Sigmoid colon (tissue), 6 donors: ENCODE measurements at regions not wholly inside any gene's neighbourhood (a gene's known extent, or its start where the extent isn't known, plus 50 kb on each side); places are given as distances from the start of the nearest gene placed in this dataset.

ENCODE experiments used
- DNase-seq: peaks from one replicate; pipeline ENCODE4 v3.0.0-alpha.2; 2019
- H3K27ac ChIP-seq, 4 donors: fragments of 200-600 bp; sonication (generic); one replicate each; pipeline ENCODE4 v1.5.1; 2016 to 2019; ENCODE audit warnings: mild to moderate bottlenecking in 1 of 4
- H3K27me3 ChIP-seq, 3 donors: fragments of 200-600 bp; sonication (generic); one replicate each; pipeline ENCODE4 v1.5.1; 2019; ENCODE audit warnings: mild to moderate bottlenecking in 1 of 3
- H3K36me3 ChIP-seq, 4 donors: fragments of 200-600 bp; sonication (generic); one replicate each; pipeline ENCODE4 v1.5.1; 2016 to 2019
- H3K4me1 ChIP-seq, 4 donors: fragments of 200-600 bp; sonication (generic); one replicate each; pipeline ENCODE4 v1.5.1; 2017 to 2019
- H3K4me3 ChIP-seq, 4 donors: fragments of 200-600 bp; sonication (generic); one replicate each; pipeline ENCODE4 v1.5.1; 2017 to 2019; ENCODE audit warnings: mild to moderate bottlenecking in 2 of 4, moderate library complexity in 1 of 4
- H3K9me3 ChIP-seq, 4 donors: fragments of 200-600 bp in 3 of 4; sonication (generic) in 3 of 4; one replicate each; pipeline versions ENCODE4 v1.5.1 to v1.6.1; 2013 to 2019
- CTCF ChIP-seq, 4 experiments: fragments of 450-650 bp in 3 of 4; fragments of 200-600 bp in 1 of 4; IDR thresholded peaks; one replicate each; pipeline ENCODE4 v1.5.1; 2016 to 2019; ENCODE audit warnings: antibody characterized with exemption in 4 of 4, mild to moderate bottlenecking in 3 of 4, moderate library complexity in 2 of 4
- EP300 ChIP-seq, 4 donors: sonication (generic); formaldehyde crosslinking; IDR thresholded peaks; one replicate each; pipeline ENCODE4 v1.6.1; 2017; ENCODE audit warnings: antibody characterized with exemption in 4 of 4
- POLR2A ChIP-seq, 2 donors: fragments of 450-650 bp; IDR thresholded peaks; one replicate each; pipeline ENCODE4 v1.6.1; 2016; ENCODE audit warnings: antibody characterized with exemption in 2 of 2, mild to moderate bottlenecking in 2 of 2, moderate library complexity in 2 of 2
- POLR2AphosphoS5 ChIP-seq, 4 donors: sonication (generic); formaldehyde crosslinking; IDR thresholded peaks; one replicate each; pipeline ENCODE4 v1.6.1; 2017; ENCODE audit warnings: antibody characterized with exemption in 4 of 4
- WGBS, 2 donors: extraction: QIAGEN DNeasy Blood & Tissue Kit; methylation state at CpG; one replicate each; pipeline ENCODE4 v1.1.7; 2013; 5-methylcytosine and 5-hydroxymethylcytosine counted together
- intact Hi-C: fragments of 100-400 bp; cut with DNase I; formaldehyde crosslinking; loops from one replicate; pipeline ENCODE4 v1.15.1; 2023
- donor health status: healthy with polysubstance abuse.
- donor health status: healthy.

GRCh38 chr3:16728770-16729745, 123.8 kb upstream of the DAZL start:
- no peaks in the 10 kb centered on the region for H3K4me1 ChIP-seq
- intact Hi-C loops, result no loop called here
- H3K36me3 ChIP-seq, result no peaks in the 10 kb centered on the region
- no peaks in the 10 kb centered on the region for H3K27me3 ChIP-seq
- 78 to 81% methylated on average over 4 of the region's 4 CpGs for WGBS, 2 donors
- TF ChIP-seq POLR2AphosphoS5 (IDR thresholded peaks at IDR 0.05), result no peak
- TF ChIP-seq CTCF (IDR thresholded peaks at IDR 0.05), result no peak
- TF ChIP-seq EP300 (IDR thresholded peaks at IDR 0.05), result no peak
- TF ChIP-seq POLR2A (IDR thresholded peaks at IDR 0.05), result no peak
- H3K4me3 ChIP-seq, result no peak overlapping the region
- H3K9me3 ChIP-seq, result peaks cover 0 to 5% (median 1%) of the 10 kb centered on the region in 4 donors
- no peak for DNase-seq
- H3K27ac ChIP-seq, result no peak overlapping the region

DNA sequence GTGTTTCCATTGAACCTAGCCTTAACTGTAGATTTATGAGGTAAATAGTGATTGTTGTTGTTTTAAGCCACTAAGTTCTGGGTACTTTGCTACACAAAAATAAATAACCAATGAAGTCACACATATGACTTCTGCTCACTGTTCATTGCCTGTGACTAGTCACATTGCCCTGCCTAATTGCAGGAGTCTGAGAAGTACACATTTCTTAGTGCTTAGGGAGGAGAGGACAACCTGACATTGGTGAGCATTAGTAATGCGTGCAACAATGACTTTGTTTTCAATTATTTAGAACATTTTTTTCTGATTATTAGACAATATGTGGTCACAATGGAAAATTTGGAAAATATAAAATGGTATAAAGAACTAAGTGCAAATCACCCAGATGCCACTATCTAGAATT, 133.2 kb upstream of the DAZL start:
- Histone ChIP-seq H3K4me1 (no peaks in the 10 kb centered on the region), H3K27ac (no peak overlapping the region), H3K4me3 (no peak overlapping the region), H3K36me3 (no peaks in the 10 kb centered on the region), H3K27me3 (no peaks in the 10 kb centered on the region), H3K9me3 (peaks cover 0 to 5% (median 0%) of the 10 kb centered on the region in 4 donors)
- TF ChIP-seq EP300 (IDR thresholded peaks at IDR 0.05) (no peak), CTCF (IDR thresholded peaks at IDR 0.05) (no peak), POLR2A (IDR thresholded peaks at IDR 0.05) (no peak), POLR2AphosphoS5 (IDR thresholded peaks at IDR 0.05) (no peak)
- 90 to 95% methylated on average over 1 of the region's 1 CpG for WGBS, 2 donors
- intact Hi-C loops, result no loop called here
- no peak for DNase-seq

GRCh38 chr3:16739541-16740105, 134.4 kb upstream of the DAZL start:
- Histone ChIP-seq H3K27me3 (no peaks in the 10 kb centered on the region), H3K36me3 (no peaks in the 10 kb centered on the region), H3K27ac (no peak overlapping the region), H3K4me1 (no peaks in the 10 kb centered on the region), H3K4me3 (no peak overlapping the region), H3K9me3 (peaks cover 0 to 5% (median 0%) of the 10 kb centered on the region in 4 donors)
- WGBS, 2 donors, result 67% methylated on average over 5 of the region's 5 CpGs
- TF ChIP-seq POLR2AphosphoS5 (IDR thresholded peaks at IDR 0.05) (no peak), POLR2A (IDR thresholded peaks at IDR 0.05) (no peak), EP300 (IDR thresholded peaks at IDR 0.05) (no peak), CTCF (IDR thresholded peaks at IDR 0.05) (no peak)
- DNase-seq, result no peak
- intact Hi-C loops, result no loop called here

- intact Hi-C loops, result no loop called here
- H3K4me3 ChIP-seq, result no peak overlapping the region
- no peak for DNase-seq
- H3K27me3 ChIP-seq, result no peaks in the 10 kb centered on the region
- no peaks in the 10 kb centered on the region for H3K36me3 ChIP-seq
- WGBS, 2 donors, result 88 to 89% methylated on average over 1 of the region's 1 CpG
- H3K9me3 ChIP-seq, result peaks cover 0 to 3% (median 0%) of the 10 kb centered on the region in 4 donors
- no peak overlapping the region for H3K27ac ChIP-seq
- H3K4me1 ChIP-seq, result no peaks in the 10 kb centered on the region
- no peak for TF ChIP-seq EP300 (IDR thresholded peaks at IDR 0.05)
- no peak for TF ChIP-seq POLR2A (IDR thresholded peaks at IDR 0.05)
- TF ChIP-seq POLR2AphosphoS5 (IDR thresholded peaks at IDR 0.05), result no peak
- TF ChIP-seq CTCF (IDR thresholded peaks at IDR 0.05), result no peak
Observed at GRCh38 chr3:16740515-16740914, 135.3 kb upstream of the DAZL start.
